GM13977 (cell line): ENCODE measurements at regions not wholly inside any gene's neighbourhood (a gene's known extent, or its start where the extent isn't known, plus 50 kb on each side); places are given as distances from the start of the nearest gene placed in this dataset.

Source experiments
- DNase-seq: peaks from one replicate; pipeline ENCODE4 v3.0.0; 2012; ENCODE audit warnings: low spot score
- CTCF ChIP-seq: IDR thresholded peaks from 2 replicates; pipeline ENCODE4 v1.5.1; 2012; ENCODE audit warnings: mild to moderate bottlenecking, control low read depth; ENCODE audit not compliant: insufficient read depth; ENCODE audit errors: extremely low read depth, missing control alignments
- in situ Hi-C: fragments of 300-500 bp; cut with MboI; formaldehyde crosslinking; loops from one replicate; pipeline ENCODE4 v1.12.0; 2022; ENCODE audit warnings: low sequenced_read_pairs, low pct_unique_long_range_greater_than_20kb, mixed read lengths, inconsistent platforms; ENCODE audit not compliant: unreplicated experiment

DNA sequence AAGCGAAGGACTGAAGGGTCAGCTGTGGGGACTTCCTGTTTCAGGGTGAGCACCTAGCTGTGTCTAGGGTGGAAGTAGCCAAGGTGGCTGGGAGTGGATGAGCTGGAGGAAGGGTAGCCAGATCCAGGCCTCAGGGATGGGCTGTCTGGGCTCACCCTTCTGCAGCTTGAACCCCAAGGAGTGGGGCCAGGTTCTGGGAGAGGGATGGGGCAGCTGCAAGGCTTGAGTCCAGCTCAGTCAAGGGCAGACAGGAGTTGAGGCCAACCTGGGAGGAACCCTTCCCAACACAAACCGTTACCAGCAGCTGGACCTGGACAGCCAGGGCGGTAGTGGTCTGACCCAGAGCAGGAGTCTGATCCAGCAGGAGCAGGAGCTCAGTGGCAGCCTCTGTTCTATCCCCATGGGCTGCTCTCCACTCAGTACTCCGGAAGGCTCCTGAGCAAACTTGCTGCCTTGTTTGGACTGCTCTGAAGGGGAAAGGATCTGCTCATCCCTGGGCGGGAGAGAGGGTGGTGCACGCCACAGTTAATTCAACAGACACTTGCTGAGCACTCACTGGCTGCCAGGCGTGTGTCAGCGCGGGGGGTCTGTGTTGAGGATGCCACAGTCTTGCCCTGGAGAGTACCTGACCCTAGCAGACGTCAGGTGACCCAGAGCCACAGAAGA, 53.8 kb upstream of the THY1 start:
- no peak for DNase-seq
- in situ Hi-C loops, result loop anchor here (10.0 kb wide), 1 partner anchor 122 kb away; no protein-coding TSS in a partner anchor
- TF ChIP-seq CTCF, result no peak

- TF ChIP-seq CTCF, result no peak
- no peak for DNase-seq
- in situ Hi-C loops, result loop anchor here (10.0 kb wide), 1 partner anchor 121 kb away; no protein-coding TSS in a partner anchor
Measured at GRCh38 chr11:119476038-119476437, 53.1 kb upstream of the THY1 start.

GRCh38 chr11:119474682-119475596, 52.0 kb upstream of the THY1 start:
- in situ Hi-C loops, result loop anchor here (10.0 kb wide), 1 partner anchor 120 kb away; no protein-coding TSS in a partner anchor
- TF ChIP-seq CTCF, result peak; percentile 90
- peak; percentile 75 for DNase-seq

GRCh38 chr11:119473901-119474681, 51.1 kb upstream of the THY1 start:
- DNase-seq, result no peak
- TF ChIP-seq CTCF, result peak; percentile 10
- in situ Hi-C loops, result loop anchor here (10.0 kb wide), 1 partner anchor 119 kb away; no protein-coding TSS in a partner anchor

GRCh38 chr11:119473226-119473625, 50.3 kb upstream of the THY1 start:
- TF ChIP-seq CTCF, result no peak
- DNase-seq, result no peak
- in situ Hi-C loops, result loop anchor here (10.0 kb wide), 1 partner anchor 118 kb away; no protein-coding TSS in a partner anchor

- no peak for TF ChIP-seq CTCF
- DNase-seq, result no peak
- in situ Hi-C loops, result loop anchor here (10.0 kb wide), 1 partner anchor 118 kb away; no protein-coding TSS in a partner anchor
Measured at GRCh38 chr11:119472856-119473222, 49.9 kb upstream of the THY1 start.
